ACHN (cell line): ENCODE measurements at regions not wholly inside any gene's neighbourhood (a gene's known extent, or its start where the extent isn't known, plus 50 kb on each side); places are given as distances from the start of the nearest gene placed in this dataset.
A peak's percentile ranks its signal among the peaks of the same experiment; 100 is the strongest.

Source experiments
- DNase-seq: peaks from one replicate; pipeline ENCODE4 v3.0.0-alpha.2; 2015
- in situ Hi-C: cut with HindIII; loops from 2 replicates; pipeline ENCODE4 v1.10.0; 2017; ENCODE audit warnings: low sequenced_read_pairs, low pct_ligation_motif_present, low pct_unique_long_range_greater_than_20kb

DNA sequence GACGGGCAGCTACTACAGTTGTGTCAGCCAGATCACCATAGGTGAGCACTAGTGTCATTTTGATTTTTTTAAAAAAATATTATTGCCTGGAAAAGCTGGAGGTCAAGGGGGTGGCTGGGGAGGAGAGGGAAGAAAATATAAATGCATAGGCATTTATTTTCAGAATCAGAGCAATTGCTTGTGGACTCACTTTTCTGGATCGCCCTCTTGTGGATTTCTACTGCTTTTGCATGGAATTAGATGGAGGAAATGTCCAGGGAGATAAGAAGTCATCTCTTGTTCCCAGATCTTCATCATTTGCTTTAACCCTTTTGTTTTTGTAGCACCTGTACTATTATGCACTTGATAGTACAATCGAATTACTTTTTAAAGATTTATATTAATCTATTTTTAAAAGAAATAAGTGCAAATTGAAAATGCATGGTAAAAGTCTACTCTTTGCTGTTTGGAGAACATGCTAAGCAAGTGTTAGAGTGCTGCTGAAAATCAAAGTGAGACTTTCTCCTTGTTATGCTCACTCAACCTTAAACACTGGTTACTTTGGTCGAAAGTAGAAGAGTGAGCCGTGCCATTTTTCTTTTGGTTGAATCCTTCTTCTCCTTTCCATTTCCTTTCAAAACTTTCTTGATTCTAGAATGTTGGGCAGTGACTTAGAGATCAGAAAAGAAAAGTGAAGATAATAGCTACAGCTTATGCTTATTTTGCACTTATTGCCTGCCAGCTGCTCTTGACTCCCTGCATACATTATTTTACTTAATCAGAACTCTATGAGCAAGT is 60.6 kb upstream of the ANO4 start:
- peak; percentile 70 for DNase-seq
- in situ Hi-C loops, result no loop called here

- in situ Hi-C loops, result no loop called here
- no peak for DNase-seq
These were observed 57.4 kb upstream of the ANO4 start for GRCh38 chr12:100737168-100737567.

DNA sequence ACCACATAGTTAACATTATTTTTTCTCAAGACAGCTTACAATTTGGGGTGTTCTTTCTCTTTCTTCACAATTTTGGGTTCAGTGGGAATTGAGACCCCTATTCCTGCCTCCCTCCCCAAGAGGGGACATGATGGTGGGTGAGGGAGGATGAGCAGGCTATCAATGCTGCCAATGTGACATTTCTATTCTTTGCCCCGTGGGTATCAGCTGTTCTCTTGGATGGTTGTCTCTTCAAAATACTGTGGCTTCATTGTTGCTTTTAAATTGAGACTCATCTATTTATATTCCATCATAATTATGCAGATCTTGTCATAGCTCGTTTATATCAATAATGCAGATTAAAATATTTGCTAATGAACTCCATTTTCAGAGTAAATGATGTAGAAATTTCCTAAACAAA is 56.5 kb upstream of the ANO4 start:
- no peak for DNase-seq
- in situ Hi-C loops, result no loop called here

DNA sequence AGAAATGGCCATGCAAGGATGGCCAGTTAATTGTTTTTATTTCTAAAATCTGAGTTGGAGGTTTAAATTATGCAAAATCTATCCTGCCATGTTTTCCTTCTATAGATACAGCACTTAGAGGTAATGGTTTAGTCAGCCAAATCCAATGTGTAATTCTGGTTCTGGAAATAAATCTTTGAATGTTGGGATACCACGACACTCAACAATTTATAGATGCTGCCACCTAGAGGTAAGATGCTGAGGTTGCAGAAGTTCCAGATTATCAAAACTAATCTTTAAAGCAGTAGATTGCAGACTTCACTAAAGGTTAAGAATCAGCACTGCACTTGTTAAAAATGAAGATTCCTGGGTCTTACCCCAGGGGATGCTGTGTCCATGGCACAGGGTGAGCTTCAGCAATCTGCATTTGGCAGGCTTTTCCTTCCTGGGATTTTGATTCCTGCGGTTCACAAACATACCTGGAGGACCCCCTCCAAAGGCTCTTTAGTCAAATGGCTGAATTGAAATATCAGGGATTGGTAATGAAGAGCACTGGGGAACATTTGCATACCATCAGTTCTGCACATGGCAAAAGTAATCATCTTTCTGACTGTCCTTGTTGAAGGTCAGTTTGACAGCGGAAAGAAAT is 53.4 kb upstream of the ANO4 start:
- in situ Hi-C loops, result no loop called here
- DNase-seq, result peak; percentile 69

DNA sequence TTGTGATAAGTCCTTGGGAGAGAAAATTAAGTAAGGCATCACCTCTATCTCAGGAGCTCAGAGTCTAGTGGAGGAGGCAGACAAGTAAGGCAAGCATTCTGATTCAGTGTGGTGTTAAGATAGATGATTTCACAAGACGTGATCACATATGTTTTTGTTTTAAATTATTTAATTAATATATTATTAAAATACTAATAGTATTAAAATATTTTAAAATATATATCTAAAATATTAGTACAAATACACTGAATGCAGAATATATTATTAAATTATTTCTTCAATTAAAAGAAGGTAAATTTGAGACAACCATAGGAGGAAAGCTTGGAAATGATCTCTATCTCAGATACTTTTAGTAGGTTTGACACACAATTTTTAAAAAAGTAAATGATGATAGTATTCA is 51.5 kb upstream of the ANO4 start:
- in situ Hi-C loops, result no loop called here
- no peak for DNase-seq
